ENCODE measurements at regions not wholly inside any gene's neighbourhood (a gene's known extent, or its start where the extent isn't known, plus 50 kb on each side); places are given as distances from the start of the nearest gene placed in this dataset.

- H2BK20ac ChIP-seq (ENCODE audit: low read length), result no peak overlapping the region
- no peak overlapping the region for H3K9ac ChIP-seq (replicated peaks in 1 of 4; ENCODE audit: extremely low read depth in 1 of 4, low read depth in 3 of 4, low read length in 3 of 4)
- peaks cover 73 to 100% (median 98%) of the 10 kb centered on the region in 4 experiments for H3K27me3 ChIP-seq (replicated peaks in 1 of 4; ENCODE audit: control insufficient read depth in 3 of 4, extremely low read depth in 1 of 4, insufficient read depth in 3 of 4, low read length in 3 of 4)
- H3K9me3 ChIP-seq (ENCODE audit: insufficient read depth in 2 of 2, low read depth in 1 of 2, low read length in 1 of 2), result no peaks in the 10 kb centered on the region
- TF ChIP-seq KDM5A (IDR thresholded peaks at IDR 0.05; ENCODE audit: low read length), result no peak
- TF ChIP-seq USF2 (IDR thresholded peaks at IDR 0.05; ENCODE audit: low read length), result no peak
- no peak for TF ChIP-seq MAFK (IDR thresholded peaks at IDR 0.05; ENCODE audit: low read depth, low read length)
- no peak for TF ChIP-seq HDAC2 (IDR thresholded peaks at IDR 0.05; ENCODE audit: borderline replicate concordance in 1 of 2, low read depth in 2 of 2, low read length in 2 of 2)
- TF ChIP-seq ZNF274 (IDR thresholded peaks at IDR 0.05; ENCODE audit: borderline replicate concordance, extremely low read depth, low read length), result no peak
- no peak for TF ChIP-seq CHD1 (IDR thresholded peaks at IDR 0.05; ENCODE audit: low read depth, low read length)
- no peak for TF ChIP-seq TAF1 (IDR thresholded peaks at IDR 0.05; ENCODE audit: low read depth, low read length)
- TF ChIP-seq EZH2 (IDR thresholded peaks at IDR 0.05; ENCODE audit: low read depth, low read length, severe bottlenecking), result no peak
- TF ChIP-seq POLR2AphosphoS5 (IDR thresholded peaks at IDR 0.05; ENCODE audit: low read depth, low read length), result no peak
- no peak for TF ChIP-seq SRF (IDR thresholded peaks at IDR 0.05; ENCODE audit: low read depth, low read length)
- no peak for TF ChIP-seq MAX (IDR thresholded peaks at IDR 0.05)
- no peak for TF ChIP-seq JUN (IDR thresholded peaks at IDR 0.05; ENCODE audit: low read depth, low read length)
- TF ChIP-seq CHD2 (IDR thresholded peaks at IDR 0.05; ENCODE audit: low read length), result no peak
- no peak for TF ChIP-seq POLR2A (IDR thresholded peaks at IDR 0.05; ENCODE audit: control extremely low read depth in 1 of 2, low read depth in 2 of 2, low read length in 2 of 2)
- no peak for TF ChIP-seq SAP30 (IDR thresholded peaks at IDR 0.05; ENCODE audit: insufficient read depth, insufficient replicate concordance, low read length)
- DNase-seq (ENCODE audit: low read depth in 1 of 2, low spot score in 2 of 2) (no peak), FAIRE-seq (no peak)
- H3K79me1 ChIP-seq (ENCODE audit: low read depth, low read length), result no peaks in the 10 kb centered on the region
- no peaks in the 10 kb centered on the region for H3K4me1 ChIP-seq (replicated peaks in 1 of 4; ENCODE audit: control insufficient read depth in 3 of 4, insufficient read depth in 4 of 4, low read length in 3 of 4)
- H3K56ac ChIP-seq (replicated peaks; ENCODE audit: insufficient read length, low read depth, low read length), result no peak overlapping the region
- no peak overlapping the region for H2AK5ac ChIP-seq (ENCODE audit: low read depth, low read length)
- no peak overlapping the region for H3K27ac ChIP-seq (ENCODE audit: low read depth, low read length)
- no peak overlapping the region for H2BK12ac ChIP-seq (ENCODE audit: low read depth, low read length)
- H2BK5ac ChIP-seq (ENCODE audit: low read depth, low read length), result no peak overlapping the region
- no peak overlapping the region for H3K4me2 ChIP-seq (ENCODE audit: insufficient read depth in 1 of 2, low read depth in 2 of 2, low read length in 2 of 2)
- H3K23ac ChIP-seq (ENCODE audit: insufficient read length), result no peak overlapping the region
- H2AFZ ChIP-seq (ENCODE audit: low read length), result no peak overlapping the region
- no peak overlapping the region for H4K91ac ChIP-seq (replicated peaks; ENCODE audit: insufficient read length, low read length)
- no peak overlapping the region for H4K5ac ChIP-seq (ENCODE audit: insufficient read length, low read depth, low read length)
- no peak overlapping the region for H3K18ac ChIP-seq (ENCODE audit: extremely low read depth, low read length)
- no peak overlapping the region for H3K14ac ChIP-seq (ENCODE audit: insufficient read length)
- H2BK120ac ChIP-seq (replicated peaks; ENCODE audit: low read depth, low read length), result no peak overlapping the region
- H2BK15ac ChIP-seq (ENCODE audit: low read length), result no peak overlapping the region
- 78% methylated on average over 6 of the region's 6 CpGs; no CpG with 5 or more reads in 1 of the 2 experiments for WGBS, 2 experiments (ENCODE audit: extremely low coverage in 1 of 2, insufficient coverage in 1 of 2, insufficient read length in 1 of 2, insufficient replicate concordance in 2 of 2, low coverage in 1 of 2, low lambda C conversion rate in 2 of 2, missing lambda C conversion rate in 1 of 2)
- H3K23me2 ChIP-seq (ENCODE audit: low read depth, low read length), result no peaks in the 10 kb centered on the region
- no peaks in the 10 kb centered on the region for H3K79me2 ChIP-seq (ENCODE audit: control insufficient read depth in 1 of 2, insufficient read depth in 2 of 2, low read length in 2 of 2)
- H3K4me3 ChIP-seq (ENCODE audit: extremely low read depth in 1 of 4, insufficient read depth in 2 of 4, low read depth in 3 of 4, low read length in 4 of 4), result no peak overlapping the region
- no peak overlapping the region for H3K4ac ChIP-seq (replicated peaks; ENCODE audit: insufficient read length, low read depth, low read length)
- no peaks in the 10 kb centered on the region for H3K36me3 ChIP-seq (ENCODE audit: control insufficient read depth in 2 of 4, insufficient read depth in 4 of 4, low read length in 3 of 4)
- H4K8ac ChIP-seq (ENCODE audit: extremely low read depth, insufficient read depth, low read length), result no peak overlapping the region
- ChIA-PET POLR2A (ENCODE audit: partially characterized antibody) (no interaction called here), CTCF (ENCODE audit: partially characterized antibody) (interaction anchor here (1.0 kb wide), 1 partner anchor 16 kb away, joined by 3 read pairs; no protein-coding TSS in a partner anchor)
- peaks cover 0 to 3% of the 10 kb centered on the region in 2 experiments for H4K20me1 ChIP-seq (replicated peaks in 1 of 2; ENCODE audit: control insufficient read depth in 1 of 2, insufficient read depth in 2 of 2, low read length in 2 of 2)
Observed at GRCh38 chr22:22094514-22094913, 111.9 kb upstream of the TOP3B start.
